NCI-H1092 treated with DMSO at 0.1 percent for 48 hours (cell line): ENCODE measurements at regions not wholly inside any gene's neighbourhood (a gene's known extent, or its start where the extent isn't known, plus 50 kb on each side); places are given as distances from the start of the nearest gene placed in this dataset.
A peak's percentile ranks its signal among the peaks of the same experiment; 100 is the strongest.

Source experiments
- DNase-seq: peaks from one replicate; lab custom pipeline; 2025; lab: John Stamatoyannopoulos, UW

- DNase-seq = no peak
Measured at GRCh38 chr11:25970726-25971508, 361.0 kb upstream of the ANO3 start.

- DNase-seq = no peak
Measured at GRCh38 chr11:25980091-25980490, 351.8 kb upstream of the ANO3 start.

GRCh38 chr11:25981998-25982397, 349.9 kb upstream of the ANO3 start:
- DNase-seq = peak; percentile 12

- DNase-seq = no peak
Measured at GRCh38 chr11:25983280-25983679, 348.6 kb upstream of the ANO3 start.

- DNase-seq = no peak
Measured at GRCh38 chr11:25988178-25988577, 343.8 kb upstream of the ANO3 start.

GRCh38 chr11:25990406-25990805, 341.5 kb upstream of the ANO3 start:
- DNase-seq = no peak

- DNase-seq = no peak
Measured at GRCh38 chr11:25991476-25991875, 340.5 kb upstream of the ANO3 start.

DNA sequence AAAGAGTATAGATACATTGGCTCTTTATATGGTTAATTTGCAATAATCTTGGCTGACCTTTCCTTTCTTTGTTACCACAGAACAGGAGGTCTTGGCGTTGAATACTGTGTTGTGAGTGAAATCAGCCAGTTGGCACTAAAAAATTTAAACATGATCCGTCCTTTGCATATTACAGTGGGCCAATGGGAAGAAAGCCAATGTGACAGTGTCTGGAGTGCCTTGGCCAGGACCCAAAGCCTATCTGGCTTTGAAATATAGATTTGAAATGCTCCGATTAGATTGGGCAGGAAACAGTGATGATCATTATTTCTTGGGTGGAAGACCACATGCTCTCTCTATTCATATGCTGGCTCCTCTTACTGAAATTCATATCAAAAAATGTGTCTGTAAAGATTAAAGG, 339.6 kb upstream of the ANO3 start:
- DNase-seq = peak; percentile 36

GRCh38 chr11:25993016-25993415, 338.9 kb upstream of the ANO3 start:
- peak; percentile 22 for DNase-seq

GRCh38 chr11:26011474-26011873, 320.5 kb upstream of the ANO3 start:
- DNase-seq = no peak

GRCh38 chr11:26014456-26015115, 317.3 kb upstream of the ANO3 start:
- DNase-seq = no peak

DNA sequence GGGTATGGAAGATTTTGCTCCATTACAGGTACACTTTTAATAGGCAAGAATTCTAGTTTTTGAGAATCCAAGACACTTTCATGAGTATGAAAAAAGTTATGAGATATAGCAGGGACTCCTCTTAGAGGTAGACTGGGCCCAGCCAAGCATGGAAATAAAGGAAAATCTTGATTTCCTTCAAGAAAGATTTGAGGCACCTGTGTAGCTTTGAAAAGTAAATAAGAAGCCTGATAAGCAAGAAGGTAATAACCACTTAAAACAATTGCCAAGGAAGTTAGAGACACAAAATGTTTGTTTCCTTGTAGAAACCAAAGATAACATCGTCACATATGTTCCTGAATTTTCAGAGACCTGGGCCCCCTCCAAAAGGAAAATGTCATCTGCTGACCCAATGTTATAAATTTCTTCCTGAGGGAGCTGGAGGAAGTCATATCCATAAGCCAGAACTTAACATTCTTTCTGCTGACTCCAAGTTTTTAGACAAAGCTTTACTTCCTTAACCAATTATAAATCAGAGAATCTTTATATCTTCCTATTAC, 314.5 kb upstream of the ANO3 start:
- DNase-seq = no peak

GRCh38 chr11:26017903-26018302, 314.0 kb upstream of the ANO3 start:
- DNase-seq = no peak

- no peak for DNase-seq
Measured at GRCh38 chr11:26018336-26018735, 313.6 kb upstream of the ANO3 start.

GRCh38 chr11:26019386-26019785, 312.5 kb upstream of the ANO3 start:
- no peak for DNase-seq

GRCh38 chr11:26021017-26021416, 310.9 kb upstream of the ANO3 start:
- DNase-seq = no peak

DNA sequence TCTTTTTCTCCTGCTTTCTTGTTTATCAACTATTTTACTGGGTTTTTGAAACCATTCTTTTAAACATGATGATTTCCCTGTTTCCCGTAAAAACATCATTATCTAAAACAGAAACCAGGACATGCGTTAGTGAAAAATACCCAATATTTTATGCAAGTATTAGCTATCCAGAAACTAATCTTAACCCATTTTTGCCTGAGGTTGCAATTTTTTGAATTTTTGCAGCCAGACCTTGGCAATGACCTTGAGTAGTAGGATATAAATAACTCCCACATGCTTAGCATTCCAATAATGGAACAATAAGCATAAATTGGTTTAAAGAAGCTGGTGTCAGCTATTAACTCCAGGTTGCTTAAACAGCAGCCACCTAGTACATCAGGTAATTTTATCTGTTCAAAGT, 308.9 kb upstream of the ANO3 start:
- DNase-seq = no peak

DNA sequence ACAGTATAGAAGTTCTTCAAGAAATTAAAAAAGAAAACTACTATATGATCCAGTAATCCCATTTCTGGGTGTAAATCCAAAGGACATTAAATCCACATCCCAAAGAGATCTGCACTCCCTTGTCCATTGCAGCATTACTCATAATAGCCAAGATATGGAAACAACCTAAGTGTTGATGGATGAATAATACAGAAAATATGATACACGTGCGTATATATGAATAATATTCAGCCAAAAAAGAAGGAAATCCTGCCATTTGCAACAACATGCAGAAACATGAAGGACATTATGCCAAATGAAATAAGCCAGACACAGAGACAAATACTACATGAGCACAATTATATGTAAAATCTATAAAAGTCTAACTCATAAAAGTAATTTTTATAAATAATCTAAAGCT, 306.3 kb upstream of the ANO3 start:
- no peak for DNase-seq

DNA sequence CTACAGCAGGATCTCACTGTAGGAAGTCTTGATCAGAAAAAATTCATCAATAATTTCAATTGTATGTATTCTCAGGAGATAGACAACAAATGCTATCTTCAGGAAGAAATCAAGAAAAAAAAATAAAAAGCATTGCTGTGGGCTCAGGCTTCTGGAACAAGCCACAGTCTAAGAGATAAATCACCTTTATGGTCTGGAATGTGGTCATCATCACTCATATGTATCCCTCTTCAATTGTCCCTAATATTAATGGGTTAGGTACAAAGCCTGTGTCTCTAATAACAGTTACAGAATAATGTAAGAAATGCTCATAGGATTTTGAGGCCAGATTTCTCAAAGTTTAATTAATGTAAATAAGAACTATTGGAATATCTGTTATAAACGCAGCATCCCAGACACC, 305.9 kb upstream of the ANO3 start:
- no peak for DNase-seq

- DNase-seq = no peak
Measured at GRCh38 chr11:26027887-26028286, 304.0 kb upstream of the ANO3 start.

DNA sequence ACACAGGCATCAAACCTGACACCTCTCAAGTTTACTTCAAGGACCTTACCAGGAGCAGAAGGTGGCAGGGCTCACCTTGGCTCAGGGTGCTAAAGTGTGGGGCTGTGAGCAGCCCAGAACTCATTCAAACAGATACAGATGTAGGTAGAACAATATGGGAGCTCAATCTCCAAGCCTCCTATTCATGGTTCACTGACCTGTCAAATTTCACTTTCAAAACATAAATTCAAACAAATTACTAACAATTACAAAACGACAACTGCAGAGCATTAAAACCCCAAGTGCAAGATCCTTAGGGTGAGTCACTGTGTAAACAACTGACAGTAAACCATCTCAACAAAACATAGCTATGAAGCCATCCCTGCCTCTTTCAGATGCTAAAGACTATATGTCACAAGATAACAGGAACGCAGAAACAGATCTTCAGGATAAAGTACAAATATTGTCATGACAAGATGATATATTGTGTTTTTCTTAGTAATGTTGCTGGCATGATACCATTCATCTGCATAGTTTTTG, 303.5 kb upstream of the ANO3 start:
- no peak for DNase-seq

- DNase-seq = no peak
Measured at GRCh38 chr11:26030399-26030798, 301.5 kb upstream of the ANO3 start.

GRCh38 chr11:26032241-26032640, 299.7 kb upstream of the ANO3 start:
- no peak for DNase-seq
